HL-60 (cell line): ENCODE measurements at regions not wholly inside any gene's neighbourhood (a gene's known extent, or its start where the extent isn't known, plus 50 kb on each side); places are given as distances from the start of the nearest gene placed in this dataset.

Experiments used
- DNase-seq, 2 experiments: peaks; one replicate each; pipeline ENCODE4 v3.0.0-alpha.2; 2010 to 2020; ENCODE audit warnings: low read depth in 1 of 2, low spot score in 1 of 2
- H3K27ac ChIP-seq: fragments of 250-450 bp; sonication (Bioruptor Pico); replicated peaks from 2 replicates; pipeline ENCODE4 v1.5.1; 2020; ENCODE audit warnings: mild to moderate bottlenecking, moderate library complexity
- H3K27me3 ChIP-seq: fragments of 250-450 bp; sonication (Bioruptor Pico); 2 replicates; pipeline ENCODE4 v1.5.1; 2021; ENCODE audit warnings: mild to moderate bottlenecking, moderate library complexity; ENCODE audit not compliant: insufficient read depth, poor library complexity, severe bottlenecking
- H3K4me3 ChIP-seq: replicated peaks from 2 replicates; pipeline ENCODE4 v1.5.1; 2011; ENCODE audit warnings: mild to moderate bottlenecking, control low read depth, low read length; ENCODE audit not compliant: insufficient read depth
- GABPA ChIP-seq: IDR thresholded peaks from 2 replicates; pipeline ENCODE4 v1.6.1; 2012; ENCODE audit warnings: low read depth
- POLR2AphosphoS5 ChIP-seq: IDR thresholded peaks from 2 replicates; pipeline ENCODE4 v1.6.1; 2012; ENCODE audit warnings: low read depth
- SPI1 ChIP-seq: IDR thresholded peaks from 2 replicates; pipeline ENCODE4 v1.6.1; 2012; ENCODE audit warnings: low read depth, mild to moderate bottlenecking, borderline replicate concordance
- TF ChIP-seq, protein P1 (sequence below): IDR thresholded peaks from one replicate; pipeline ENCODE4 v1.5.1; 2011; ENCODE audit warnings: low read length, control low read depth, inconsistent platforms; ENCODE audit not compliant: insufficient read depth
- TF ChIP-seq, protein P2 (sequence below): IDR thresholded peaks from 2 replicates; pipeline ENCODE4 v1.6.1; 2012; ENCODE audit warnings: low read depth; ENCODE audit not compliant: insufficient replicate concordance

- Histone ChIP-seq H3K27ac (no peak overlapping the region), H3K4me3 (no peak overlapping the region), H3K27me3 (no peaks in the 10 kb centered on the region)
- TF ChIP-seq, protein P1, sequence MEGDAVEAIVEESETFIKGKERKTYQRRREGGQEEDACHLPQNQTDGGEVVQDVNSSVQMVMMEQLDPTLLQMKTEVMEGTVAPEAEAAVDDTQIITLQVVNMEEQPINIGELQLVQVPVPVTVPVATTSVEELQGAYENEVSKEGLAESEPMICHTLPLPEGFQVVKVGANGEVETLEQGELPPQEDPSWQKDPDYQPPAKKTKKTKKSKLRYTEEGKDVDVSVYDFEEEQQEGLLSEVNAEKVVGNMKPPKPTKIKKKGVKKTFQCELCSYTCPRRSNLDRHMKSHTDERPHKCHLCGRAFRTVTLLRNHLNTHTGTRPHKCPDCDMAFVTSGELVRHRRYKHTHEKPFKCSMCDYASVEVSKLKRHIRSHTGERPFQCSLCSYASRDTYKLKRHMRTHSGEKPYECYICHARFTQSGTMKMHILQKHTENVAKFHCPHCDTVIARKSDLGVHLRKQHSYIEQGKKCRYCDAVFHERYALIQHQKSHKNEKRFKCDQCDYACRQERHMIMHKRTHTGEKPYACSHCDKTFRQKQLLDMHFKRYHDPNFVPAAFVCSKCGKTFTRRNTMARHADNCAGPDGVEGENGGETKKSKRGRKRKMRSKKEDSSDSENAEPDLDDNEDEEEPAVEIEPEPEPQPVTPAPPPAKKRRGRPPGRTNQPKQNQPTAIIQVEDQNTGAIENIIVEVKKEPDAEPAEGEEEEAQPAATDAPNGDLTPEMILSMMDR = no peak
- TF ChIP-seq SPI1 = no peak
- TF ChIP-seq, protein P2, sequence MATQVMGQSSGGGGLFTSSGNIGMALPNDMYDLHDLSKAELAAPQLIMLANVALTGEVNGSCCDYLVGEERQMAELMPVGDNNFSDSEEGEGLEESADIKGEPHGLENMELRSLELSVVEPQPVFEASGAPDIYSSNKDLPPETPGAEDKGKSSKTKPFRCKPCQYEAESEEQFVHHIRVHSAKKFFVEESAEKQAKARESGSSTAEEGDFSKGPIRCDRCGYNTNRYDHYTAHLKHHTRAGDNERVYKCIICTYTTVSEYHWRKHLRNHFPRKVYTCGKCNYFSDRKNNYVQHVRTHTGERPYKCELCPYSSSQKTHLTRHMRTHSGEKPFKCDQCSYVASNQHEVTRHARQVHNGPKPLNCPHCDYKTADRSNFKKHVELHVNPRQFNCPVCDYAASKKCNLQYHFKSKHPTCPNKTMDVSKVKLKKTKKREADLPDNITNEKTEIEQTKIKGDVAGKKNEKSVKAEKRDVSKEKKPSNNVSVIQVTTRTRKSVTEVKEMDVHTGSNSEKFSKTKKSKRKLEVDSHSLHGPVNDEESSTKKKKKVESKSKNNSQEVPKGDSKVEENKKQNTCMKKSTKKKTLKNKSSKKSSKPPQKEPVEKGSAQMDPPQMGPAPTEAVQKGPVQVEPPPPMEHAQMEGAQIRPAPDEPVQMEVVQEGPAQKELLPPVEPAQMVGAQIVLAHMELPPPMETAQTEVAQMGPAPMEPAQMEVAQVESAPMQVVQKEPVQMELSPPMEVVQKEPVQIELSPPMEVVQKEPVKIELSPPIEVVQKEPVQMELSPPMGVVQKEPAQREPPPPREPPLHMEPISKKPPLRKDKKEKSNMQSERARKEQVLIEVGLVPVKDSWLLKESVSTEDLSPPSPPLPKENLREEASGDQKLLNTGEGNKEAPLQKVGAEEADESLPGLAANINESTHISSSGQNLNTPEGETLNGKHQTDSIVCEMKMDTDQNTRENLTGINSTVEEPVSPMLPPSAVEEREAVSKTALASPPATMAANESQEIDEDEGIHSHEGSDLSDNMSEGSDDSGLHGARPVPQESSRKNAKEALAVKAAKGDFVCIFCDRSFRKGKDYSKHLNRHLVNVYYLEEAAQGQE = no peak
- no peak for TF ChIP-seq POLR2AphosphoS5
- no peak for TF ChIP-seq GABPA
- no peak for DNase-seq
Measured at GRCh38 chr5:2125901-2126265, 243.2 kb upstream of the IRX4 start.

GRCh38 chr5:2125171-2125900, 242.6 kb upstream of the IRX4 start:
- TF ChIP-seq GABPA (no peak), SPI1 (no peak), POLR2AphosphoS5 (no peak)
- TF ChIP-seq, protein P1 = no peak
- TF ChIP-seq, protein P2 = no peak
- Histone ChIP-seq H3K27ac (no peak overlapping the region), H3K27me3 (no peaks in the 10 kb centered on the region), H3K4me3 (no peak overlapping the region)
- DNase-seq = no peak

DNA sequence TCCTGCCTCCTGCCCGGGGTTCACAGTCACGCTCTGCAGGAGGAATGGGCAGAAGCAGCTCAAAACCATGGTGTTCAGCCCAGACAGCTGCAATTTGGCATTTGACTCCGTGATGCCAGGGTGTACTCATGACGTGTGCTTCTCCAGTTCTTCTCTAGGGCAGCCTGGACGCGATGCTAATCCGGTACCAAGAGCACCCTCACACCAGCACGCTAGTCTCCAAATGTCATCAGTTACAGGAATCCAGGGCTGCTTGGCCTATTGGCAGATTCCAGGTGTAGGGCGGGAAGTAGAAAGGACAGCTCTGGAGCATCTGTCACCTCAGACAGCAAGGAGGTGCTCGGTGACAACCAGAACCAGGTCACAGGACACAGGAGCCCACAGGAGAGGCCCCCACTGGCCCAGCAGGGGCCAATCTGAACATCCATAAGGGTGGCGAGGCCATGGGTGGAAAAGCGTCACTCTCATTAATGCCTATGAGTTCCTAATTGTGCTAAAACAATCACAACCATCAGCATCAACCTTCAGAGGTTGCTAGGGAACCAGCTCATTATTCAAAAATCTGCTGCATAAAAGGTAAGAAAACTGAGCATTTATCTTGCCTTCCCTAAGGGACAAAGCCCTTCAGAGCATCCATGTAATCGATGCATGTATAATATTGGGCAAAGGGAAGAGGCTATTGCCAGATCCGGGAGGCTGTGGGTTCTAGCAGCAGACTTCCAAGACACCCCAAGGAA, 241.9 kb upstream of the IRX4 start:
- Histone ChIP-seq H3K27ac (no peak overlapping the region), H3K4me3 (no peak overlapping the region)
- TF ChIP-seq, protein P1 = no peak
- TF ChIP-seq GABPA = no peak
- no peak for TF ChIP-seq SPI1
- TF ChIP-seq POLR2AphosphoS5 = no peak
- TF ChIP-seq, protein P2 = no peak

More for the DNA sequence above, 241.9 kb upstream of the IRX4 start:
- H3K27me3 ChIP-seq = no peaks in the 10 kb centered on the region
- no peak for DNase-seq
